Osteoblast (primary cell): ENCODE measurements at regions not wholly inside any gene's neighbourhood (a gene's known extent, or its start where the extent isn't known, plus 50 kb on each side); places are given as distances from the start of the nearest gene placed in this dataset.

Experiments
- DNase-seq: peaks from one replicate; pipeline ENCODE4 v3.0.0; 2011; ENCODE audit warnings: low spot score, mixed read lengths; ENCODE audit not compliant: insufficient read length; ENCODE audit errors: missing footprints
- H2AFZ ChIP-seq: 2 replicates; pipeline ENCODE4 v1.6.0; 2011; ENCODE audit warnings: mild to moderate bottlenecking, low read length
- H3K27ac ChIP-seq: 2 replicates; pipeline ENCODE4 v1.5.1; 2011; ENCODE audit warnings: mild to moderate bottlenecking, low read depth, low read length, moderate library complexity
- H3K27me3 ChIP-seq: 2 replicates; pipeline ENCODE4 v1.6.0; 2012; ENCODE audit warnings: mild to moderate bottlenecking, control low read depth, inconsistent platforms, low read length, moderate library complexity; ENCODE audit not compliant: insufficient read depth
- H3K36me3 ChIP-seq: 2 replicates; pipeline ENCODE4 v1.5.1; 2011; ENCODE audit warnings: mild to moderate bottlenecking, low read length, control low read depth, moderate library complexity; ENCODE audit not compliant: insufficient read depth
- H3K4me1 ChIP-seq: 2 replicates; pipeline ENCODE4 v1.5.1; 2011; ENCODE audit warnings: mild to moderate bottlenecking, low read length, control low read depth, moderate library complexity; ENCODE audit not compliant: insufficient read depth
- H3K4me2 ChIP-seq: 2 replicates; pipeline ENCODE4 v1.6.0; 2011; ENCODE audit warnings: mild to moderate bottlenecking, low read length; ENCODE audit not compliant: insufficient read depth
- H3K4me3 ChIP-seq: fragments of 200-600 bp; sonication (generic); 3 replicates; pipeline ENCODE4 v1.5.1; 2012; ENCODE audit warnings: mild to moderate bottlenecking, low read length, inconsistent platforms; ENCODE audit not compliant: insufficient read depth
- H3K79me2 ChIP-seq: 2 replicates; pipeline ENCODE4 v1.6.0; 2012; ENCODE audit warnings: mild to moderate bottlenecking, low read length, control low read depth, inconsistent platforms; ENCODE audit not compliant: insufficient read depth
- H3K9me3 ChIP-seq: 2 replicates; pipeline ENCODE4 v1.5.1; 2011; ENCODE audit warnings: low read depth, low read length, control low read depth
- H4K20me1 ChIP-seq: 2 replicates; pipeline ENCODE4 v1.6.0; 2012; ENCODE audit warnings: mild to moderate bottlenecking, low read length, control low read depth; ENCODE audit not compliant: insufficient read depth
- CTCF ChIP-seq: IDR thresholded peaks from 2 replicates; pipeline ENCODE4 v1.5.1; 2011; ENCODE audit warnings: mild to moderate bottlenecking, low read depth, low read length, moderate library complexity; ENCODE audit errors: extremely low read depth

GRCh38 chr3:88926221-88926620 is 181.2 kb upstream of the EPHA3 start:
- H3K79me2 ChIP-seq: no peaks in the 10 kb centered on the region
- H3K27ac ChIP-seq: no peak overlapping the region
- H3K27me3 ChIP-seq: no peaks in the 10 kb centered on the region
- no peak for DNase-seq
- H3K36me3 ChIP-seq: no peaks in the 10 kb centered on the region
- no peak overlapping the region for H3K4me3 ChIP-seq
- TF ChIP-seq CTCF: no peak
- H2AFZ ChIP-seq: no peak overlapping the region
- no peak overlapping the region for H3K4me2 ChIP-seq
- no peaks in the 10 kb centered on the region for H4K20me1 ChIP-seq
- H3K4me1 ChIP-seq: no peaks in the 10 kb centered on the region
- no peaks in the 10 kb centered on the region for H3K9me3 ChIP-seq

- Histone ChIP-seq H3K9me3 (no peaks in the 10 kb centered on the region), H3K36me3 (no peaks in the 10 kb centered on the region), H3K27me3 (no peaks in the 10 kb centered on the region), H3K79me2 (no peaks in the 10 kb centered on the region), H3K4me2 (no peak overlapping the region), H3K27ac (no peak overlapping the region), H3K4me1 (no peaks in the 10 kb centered on the region), H2AFZ (no peak overlapping the region), H3K4me3 (no peak overlapping the region), H4K20me1 (no peaks in the 10 kb centered on the region)
- no peak for TF ChIP-seq CTCF
- DNase-seq: no peak
Measured at GRCh38 chr3:88930611-88931010, 176.8 kb upstream of the EPHA3 start.

- DNase-seq: no peak
Measured at GRCh38 chr3:88936831-88937230, 170.6 kb upstream of the EPHA3 start.

GRCh38 chr3:88940296-88940695 is 167.1 kb upstream of the EPHA3 start:
- DNase-seq: no peak
- Histone ChIP-seq H3K36me3 (no peaks in the 10 kb centered on the region), H3K9me3 (no peaks in the 10 kb centered on the region), H3K4me3 (no peak overlapping the region), H2AFZ (no peak overlapping the region), H3K27me3 (no peaks in the 10 kb centered on the region), H3K4me2 (no peak overlapping the region), H3K27ac (no peak overlapping the region), H3K4me1 (no peaks in the 10 kb centered on the region), H3K79me2 (no peaks in the 10 kb centered on the region), H4K20me1 (no peaks in the 10 kb centered on the region)
- TF ChIP-seq CTCF: no peak

More at GRCh38 chr3:88936831-88937230, 170.6 kb upstream of the EPHA3 start:
- H3K36me3 ChIP-seq: no peaks in the 10 kb centered on the region
- no peak overlapping the region for H3K4me3 ChIP-seq
- H3K4me2 ChIP-seq: no peak overlapping the region
- no peaks in the 10 kb centered on the region for H3K4me1 ChIP-seq
- H3K27ac ChIP-seq: no peak overlapping the region
- no peak for TF ChIP-seq CTCF
- H2AFZ ChIP-seq: no peak overlapping the region
- H3K9me3 ChIP-seq: no peaks in the 10 kb centered on the region
- no peaks in the 10 kb centered on the region for H3K27me3 ChIP-seq
- no peaks in the 10 kb centered on the region for H3K79me2 ChIP-seq
- no peaks in the 10 kb centered on the region for H4K20me1 ChIP-seq
